ENCODE measurements at regions not wholly inside any gene's neighbourhood (a gene's known extent, or its start where the extent isn't known, plus 50 kb on each side); places are given as distances from the start of the nearest gene placed in this dataset.

GRCh38 chr13:53326716-53327115, 298.1 kb downstream of the OLFM4 start (continued):
- TF ChIP-seq JUN (IDR thresholded peaks at IDR 0.05; ENCODE audit: low read depth, low read length) = no peak
- TF ChIP-seq E2F6 (IDR thresholded peaks at IDR 0.05) = no peak
- TF ChIP-seq YY1 (IDR thresholded peaks at IDR 0.05; ENCODE audit: low read depth, low read length) = no peak
- TF ChIP-seq MAX (IDR thresholded peaks at IDR 0.05) = no peak
- no peak for TF ChIP-seq SIRT6 (IDR thresholded peaks at IDR 0.05; ENCODE audit: low read length)
